ENCODE measurements at regions not wholly inside any gene's neighbourhood (a gene's known extent, or its start where the extent isn't known, plus 50 kb on each side); places are given as distances from the start of the nearest gene placed in this dataset.
"Not testable (repeated sequence)": the region's sequence is repeated elsewhere in the genome, so short reads cannot be mapped to it uniquely, and the experiment has no call there.

GRCh38 chr9:64016845-64017406 lies 1268.1 kb downstream of the FOXD4L5 start:
- not testable (repeated sequence) for H2AK5ac ChIP-seq (ENCODE audit: low read depth, low read length); H3K4me2 ChIP-seq (ENCODE audit: insufficient read depth, low read length, poor library complexity, severe bottlenecking); H3K23ac ChIP-seq (ENCODE audit: low read depth, low read length, poor library complexity); H2BK12ac ChIP-seq (ENCODE audit: low read length); H3K9me3 ChIP-seq (replicated peaks in 1 of 2; ENCODE audit: control insufficient read depth in 2 of 2, insufficient read depth in 1 of 2, low read depth in 1 of 2, low read length in 2 of 2); DNase-seq (ENCODE audit: low spot score); H3K9ac ChIP-seq (ENCODE audit: low read depth, low read length, poor library complexity); H2BK15ac ChIP-seq (ENCODE audit: low read length); H2BK5ac ChIP-seq (ENCODE audit: low read length); H3K27ac ChIP-seq (replicated peaks; ENCODE audit: low read length); H3K14ac ChIP-seq (ENCODE audit: low read length); H3K4me3 ChIP-seq (ENCODE audit: low read length in 2 of 2); H3K18ac ChIP-seq (ENCODE audit: low read length); H3K79me1 ChIP-seq (ENCODE audit: low read depth, low read length); H2BK120ac ChIP-seq (ENCODE audit: low read depth, low read length); H4K91ac ChIP-seq (ENCODE audit: low read depth, low read length, poor library complexity); H3K36me3 ChIP-seq (replicated peaks in 1 of 2; ENCODE audit: control insufficient read depth in 2 of 2, insufficient read depth in 2 of 2, low read length in 2 of 2); H3K27me3 ChIP-seq (ENCODE audit: control insufficient read depth in 3 of 3, insufficient read depth in 3 of 3, low read depth in 1 of 3, low read length in 3 of 3); H2AFZ ChIP-seq (ENCODE audit: low read length); H4K8ac ChIP-seq (ENCODE audit: low read depth, low read length); H3K4ac ChIP-seq (ENCODE audit: low read length); H3K4me1 ChIP-seq (ENCODE audit: control insufficient read depth in 2 of 2, insufficient read depth in 1 of 2, low read depth in 1 of 2, low read length in 2 of 2)
- no CpG with 5 or more reads among the region's 46 CpGs for WGBS, 2 donors (ENCODE audit: extremely low coverage in 2 of 2, insufficient read length in 2 of 2, insufficient replicate concordance in 1 of 2)

GRCh38 chr9:64016246-64016645 lies 1268.8 kb downstream of the FOXD4L5 start:
- not testable (repeated sequence) for H3K4ac ChIP-seq (ENCODE audit: low read length); H2AFZ ChIP-seq (ENCODE audit: low read length); H3K9me3 ChIP-seq (replicated peaks in 1 of 2; ENCODE audit: control insufficient read depth in 2 of 2, insufficient read depth in 1 of 2, low read depth in 1 of 2, low read length in 2 of 2); H3K18ac ChIP-seq (ENCODE audit: low read length); H3K79me1 ChIP-seq (ENCODE audit: low read depth, low read length); H3K27me3 ChIP-seq (ENCODE audit: control insufficient read depth in 3 of 3, insufficient read depth in 3 of 3, low read depth in 1 of 3, low read length in 3 of 3); H3K4me1 ChIP-seq (ENCODE audit: control insufficient read depth in 2 of 2, insufficient read depth in 1 of 2, low read depth in 1 of 2, low read length in 2 of 2); H3K4me3 ChIP-seq (ENCODE audit: low read length in 2 of 2); H3K27ac ChIP-seq (replicated peaks; ENCODE audit: low read length); DNase-seq (ENCODE audit: low spot score); H3K9ac ChIP-seq (ENCODE audit: low read depth, low read length, poor library complexity); H2BK5ac ChIP-seq (ENCODE audit: low read length); H2BK120ac ChIP-seq (ENCODE audit: low read depth, low read length); H2AK5ac ChIP-seq (ENCODE audit: low read depth, low read length); H3K36me3 ChIP-seq (replicated peaks in 1 of 2; ENCODE audit: control insufficient read depth in 2 of 2, insufficient read depth in 2 of 2, low read length in 2 of 2); H3K23ac ChIP-seq (ENCODE audit: low read depth, low read length, poor library complexity); H2BK12ac ChIP-seq (ENCODE audit: low read length); H4K8ac ChIP-seq (ENCODE audit: low read depth, low read length); H2BK15ac ChIP-seq (ENCODE audit: low read length); H4K91ac ChIP-seq (ENCODE audit: low read depth, low read length, poor library complexity); H3K4me2 ChIP-seq (ENCODE audit: insufficient read depth, low read length, poor library complexity, severe bottlenecking); H3K14ac ChIP-seq (ENCODE audit: low read length)
- no CpG with 5 or more reads among the region's 31 CpGs for WGBS, 2 donors (ENCODE audit: extremely low coverage in 2 of 2, insufficient read length in 2 of 2, insufficient replicate concordance in 1 of 2)

- Histone ChIP-seq H3K4ac (ENCODE audit: low read length) (no peak overlapping the region), H3K23ac (ENCODE audit: low read depth, low read length, poor library complexity) (no peak overlapping the region), H4K8ac (ENCODE audit: low read depth, low read length) (no peak overlapping the region), H3K79me1 (ENCODE audit: low read depth, low read length) (no peaks in the 10 kb centered on the region), H3K4me1 (ENCODE audit: control insufficient read depth in 2 of 2, insufficient read depth in 1 of 2, low read depth in 1 of 2, low read length in 2 of 2) (no peaks in the 10 kb centered on the region), H3K4me2 (ENCODE audit: insufficient read depth, low read length, poor library complexity, severe bottlenecking) (no peak overlapping the region), H3K18ac (ENCODE audit: low read length) (no peak overlapping the region), H2BK12ac (ENCODE audit: low read length) (no peak overlapping the region), H3K36me3 (replicated peaks in 1 of 2; ENCODE audit: control insufficient read depth in 2 of 2, insufficient read depth in 2 of 2, low read length in 2 of 2) (no peaks in the 10 kb centered on the region), H4K91ac (ENCODE audit: low read depth, low read length, poor library complexity) (no peak overlapping the region), H2AFZ (ENCODE audit: low read length) (no peak overlapping the region), H2BK5ac (ENCODE audit: low read length) (no peak overlapping the region), H2BK120ac (ENCODE audit: low read depth, low read length) (no peak overlapping the region), H3K27ac (replicated peaks; ENCODE audit: low read length) (no peak overlapping the region), H3K27me3 (ENCODE audit: control insufficient read depth in 3 of 3, insufficient read depth in 3 of 3, low read depth in 1 of 3, low read length in 3 of 3) (no peaks in the 10 kb centered on the region), H3K9me3 (replicated peaks in 1 of 2; ENCODE audit: control insufficient read depth in 2 of 2, insufficient read depth in 1 of 2, low read depth in 1 of 2, low read length in 2 of 2) (no peaks in the 10 kb centered on the region), H2BK15ac (ENCODE audit: low read length) (no peak overlapping the region), H2AK5ac (ENCODE audit: low read depth, low read length) (no peak overlapping the region), H3K14ac (ENCODE audit: low read length) (no peak overlapping the region), H3K9ac (ENCODE audit: low read depth, low read length, poor library complexity) (no peak overlapping the region), H3K4me3 (ENCODE audit: low read length in 2 of 2) (no peak overlapping the region)
- WGBS, 2 donors (ENCODE audit: extremely low coverage in 2 of 2, insufficient read length in 2 of 2, insufficient replicate concordance in 1 of 2): no CpG with 5 or more reads among the region's 17 CpGs
- DNase-seq (ENCODE audit: low spot score): no peak
These were observed 1269.9 kb downstream of the FOXD4L5 start for GRCh38 chr9:64015136-64015535.

GRCh38 chr9:64014386-64015091 lies 1270.5 kb downstream of the FOXD4L5 start:
- H2BK15ac ChIP-seq (ENCODE audit: low read length); H2BK5ac ChIP-seq (ENCODE audit: low read length); H3K27ac ChIP-seq (replicated peaks; ENCODE audit: low read length); H4K91ac ChIP-seq (ENCODE audit: low read depth, low read length, poor library complexity); H3K4ac ChIP-seq (ENCODE audit: low read length); H4K8ac ChIP-seq (ENCODE audit: low read depth, low read length); H3K18ac ChIP-seq (ENCODE audit: low read length); H3K9me3 ChIP-seq (replicated peaks in 1 of 2; ENCODE audit: control insufficient read depth in 2 of 2, insufficient read depth in 1 of 2, low read depth in 1 of 2, low read length in 2 of 2); H3K14ac ChIP-seq (ENCODE audit: low read length); H3K23ac ChIP-seq (ENCODE audit: low read depth, low read length, poor library complexity); H3K4me3 ChIP-seq (ENCODE audit: low read length in 2 of 2); H3K4me1 ChIP-seq (ENCODE audit: control insufficient read depth in 2 of 2, insufficient read depth in 1 of 2, low read depth in 1 of 2, low read length in 2 of 2); H2AFZ ChIP-seq (ENCODE audit: low read length); H3K27me3 ChIP-seq (ENCODE audit: control insufficient read depth in 3 of 3, insufficient read depth in 3 of 3, low read depth in 1 of 3, low read length in 3 of 3); H2BK12ac ChIP-seq (ENCODE audit: low read length); DNase-seq (ENCODE audit: low spot score); H2AK5ac ChIP-seq (ENCODE audit: low read depth, low read length); H3K4me2 ChIP-seq (ENCODE audit: insufficient read depth, low read length, poor library complexity, severe bottlenecking); H3K36me3 ChIP-seq (replicated peaks in 1 of 2; ENCODE audit: control insufficient read depth in 2 of 2, insufficient read depth in 2 of 2, low read length in 2 of 2); H3K9ac ChIP-seq (ENCODE audit: low read depth, low read length, poor library complexity); H3K79me1 ChIP-seq (ENCODE audit: low read depth, low read length); H2BK120ac ChIP-seq (ENCODE audit: low read depth, low read length): not testable (repeated sequence)
- WGBS, 2 donors (ENCODE audit: extremely low coverage in 2 of 2, insufficient read length in 2 of 2, insufficient replicate concordance in 1 of 2): no CpG with 5 or more reads among the region's 32 CpGs

Measured in neuronal stem cell (in vitro differentiated cells).